ENCODE measurements at regions not wholly inside any gene's neighbourhood (a gene's known extent, or its start where the extent isn't known, plus 50 kb on each side); places are given as distances from the start of the nearest gene placed in this dataset.

DNA sequence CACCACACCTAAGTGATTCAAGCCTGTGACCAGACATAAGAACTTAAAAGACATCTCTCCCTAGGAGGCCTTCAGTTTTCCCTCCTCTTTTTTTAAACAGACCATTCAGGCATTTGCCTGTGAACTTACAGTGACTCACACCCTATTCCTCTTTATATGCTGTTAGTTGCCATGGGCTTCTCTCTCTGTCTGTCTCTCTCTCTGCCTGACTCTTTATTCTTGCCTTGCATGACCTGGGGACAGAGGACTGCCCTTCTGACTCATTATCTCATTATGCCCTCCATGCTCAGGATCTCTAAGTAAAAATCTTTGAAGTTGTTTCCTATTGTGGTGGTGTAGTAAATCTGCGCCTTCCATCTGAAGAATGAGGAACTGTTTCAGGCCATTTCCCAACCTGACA, 442.2 kb upstream of the MAN1A1 start:
- TF ChIP-seq POLR2A (IDR thresholded peaks at IDR 0.05) (no peak), CTCF (IDR thresholded peaks at IDR 0.05) (no peak)

Measured in body of pancreas (tissue), 4 donors.